ENCODE measurements at regions not wholly inside any gene's neighbourhood (a gene's known extent, or its start where the extent isn't known, plus 50 kb on each side); places are given as distances from the start of the nearest gene placed in this dataset.
"Not testable (repeated sequence)": the region's sequence is repeated elsewhere in the genome, so short reads cannot be mapped to it uniquely, and the experiment has no call there.

GRCh38 chr6:141869509-141869908 lies 263.2 kb upstream of the GJE1 start:
- not testable (repeated sequence) for ATAC-seq (ENCODE audit: low read depth in 2 of 2)

DNA sequence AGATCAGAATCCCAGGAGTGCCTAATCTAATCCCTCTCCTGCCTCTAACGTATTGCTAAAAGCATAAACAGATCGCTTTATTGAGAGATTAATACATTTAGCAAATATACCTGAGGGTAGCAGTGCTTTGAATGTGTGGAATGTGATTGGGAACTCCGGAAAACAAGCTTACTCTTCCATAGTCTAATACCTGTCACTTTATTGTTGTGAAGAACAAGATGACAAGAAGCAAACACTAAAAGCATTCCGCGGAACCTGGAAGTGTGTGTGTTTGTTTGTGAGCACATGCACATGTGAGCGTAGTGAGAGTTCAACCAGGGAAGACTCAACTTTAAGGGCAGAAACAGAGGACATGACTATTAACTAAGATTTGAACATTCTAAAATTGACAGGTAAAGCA lies 265.0 kb upstream of the GJE1 start:
- no peaks in the 10 kb centered on the region for H3K27me3 Mint-ChIP-seq
- Histone ChIP-seq H3K27me3 (ENCODE audit: control insufficient read depth, insufficient read depth, low read length) (no peaks in the 10 kb centered on the region), H3K27ac (ENCODE audit: insufficient read depth, low read length, poor library complexity, severe bottlenecking) (no peak overlapping the region), H3K4me3 (ENCODE audit: low read depth, low read length) (no peak overlapping the region), H3K36me3 (ENCODE audit: control insufficient read depth, insufficient read depth, low read length) (no peaks in the 10 kb centered on the region), H3K9me3 (ENCODE audit: control insufficient read depth in 2 of 2, low read length in 2 of 2) (no peaks in the 10 kb centered on the region), H3K4me1 (ENCODE audit: control insufficient read depth, insufficient read depth, low read length, poor library complexity, severe bottlenecking) (no peaks in the 10 kb centered on the region)
- peaks cover 5% of the 10 kb centered on the region for H3K36me3 Mint-ChIP-seq
- DNase-seq (no peak), ATAC-seq (ENCODE audit: low read depth in 2 of 2) (no peak)
- H3K27ac Mint-ChIP-seq: no peak overlapping the region
- peaks cover 0 to 3% (median 1%) of the 10 kb centered on the region in 7 donors for H3K9me3 Mint-ChIP-seq
- H3K4me3 Mint-ChIP-seq: no peak overlapping the region
- H3K4me1 Mint-ChIP-seq: peaks cover 0 to 2% (median 0%) of the 10 kb centered on the region in 4 donors

More at GRCh38 chr6:141869509-141869908, 263.2 kb upstream of the GJE1 start:
- H3K27ac ChIP-seq (ENCODE audit: insufficient read depth, low read length, poor library complexity, severe bottlenecking); H3K9me3 Mint-ChIP-seq; H3K27me3 ChIP-seq (ENCODE audit: control insufficient read depth, insufficient read depth, low read length); H3K4me1 Mint-ChIP-seq; H3K27ac Mint-ChIP-seq; H3K4me1 ChIP-seq (ENCODE audit: control insufficient read depth, insufficient read depth, low read length, poor library complexity, severe bottlenecking); H3K36me3 Mint-ChIP-seq; H3K36me3 ChIP-seq (ENCODE audit: control insufficient read depth, insufficient read depth, low read length); DNase-seq; H3K4me3 ChIP-seq (ENCODE audit: low read depth, low read length); H3K4me3 Mint-ChIP-seq; H3K9me3 ChIP-seq (ENCODE audit: control insufficient read depth in 2 of 2, low read length in 2 of 2); H3K27me3 Mint-ChIP-seq: not testable (repeated sequence)

GRCh38 chr6:141866731-141867497 lies 265.8 kb upstream of the GJE1 start:
- Histone ChIP-seq H3K9me3 (ENCODE audit: control insufficient read depth in 2 of 2, low read length in 2 of 2) (no peaks in the 10 kb centered on the region), H3K4me3 (ENCODE audit: low read depth, low read length) (no peak overlapping the region), H3K27ac (ENCODE audit: insufficient read depth, low read length, poor library complexity, severe bottlenecking) (no peak overlapping the region), H3K27me3 (ENCODE audit: control insufficient read depth, insufficient read depth, low read length) (no peaks in the 10 kb centered on the region), H3K36me3 (ENCODE audit: control insufficient read depth, insufficient read depth, low read length) (no peaks in the 10 kb centered on the region), H3K4me1 (ENCODE audit: control insufficient read depth, insufficient read depth, low read length, poor library complexity, severe bottlenecking) (no peaks in the 10 kb centered on the region)
- Mint-ChIP-seq H3K27ac (peak overlapping the region in 1 of 3 donors; percentile 10), H3K27me3 (no peaks in the 10 kb centered on the region), H3K9me3 (peaks cover 0 to 3% (median 1%) of the 10 kb centered on the region in 7 donors), H3K4me3 (no peak overlapping the region), H3K36me3 (no peaks in the 10 kb centered on the region), H3K4me1 (peaks cover 0 to 2% (median 0%) of the 10 kb centered on the region in 4 donors)
- ATAC-seq (ENCODE audit: low read depth in 2 of 2) (no peak), DNase-seq (no peak)

- DNase-seq (no peak), ATAC-seq (ENCODE audit: low read depth in 2 of 2) (no peak)
- Histone ChIP-seq H3K9me3 (ENCODE audit: control insufficient read depth in 2 of 2, low read length in 2 of 2) (no peaks in the 10 kb centered on the region), H3K27ac (ENCODE audit: insufficient read depth, low read length, poor library complexity, severe bottlenecking) (no peak overlapping the region), H3K36me3 (ENCODE audit: control insufficient read depth, insufficient read depth, low read length) (no peaks in the 10 kb centered on the region), H3K4me3 (ENCODE audit: low read depth, low read length) (no peak overlapping the region), H3K27me3 (ENCODE audit: control insufficient read depth, insufficient read depth, low read length) (no peaks in the 10 kb centered on the region), H3K4me1 (ENCODE audit: control insufficient read depth, insufficient read depth, low read length, poor library complexity, severe bottlenecking) (peaks cover 29% of the 10 kb centered on the region)
- H3K27me3 Mint-ChIP-seq: no peaks in the 10 kb centered on the region
- H3K9me3 Mint-ChIP-seq: peaks cover 0 to 9% (median 1%) of the 10 kb centered on the region in 7 donors
- peaks cover 4% of the 10 kb centered on the region for H3K36me3 Mint-ChIP-seq
- peak overlapping the region in 1 of 3 donors; percentile 43 for H3K27ac Mint-ChIP-seq
- peaks cover 14 to 42% (median 35%) of the 10 kb centered on the region in 4 donors for H3K4me1 Mint-ChIP-seq
- H3K4me3 Mint-ChIP-seq: no peak overlapping the region
Measured at GRCh38 chr6:141851063-141851462, 281.7 kb upstream of the GJE1 start.

DNA sequence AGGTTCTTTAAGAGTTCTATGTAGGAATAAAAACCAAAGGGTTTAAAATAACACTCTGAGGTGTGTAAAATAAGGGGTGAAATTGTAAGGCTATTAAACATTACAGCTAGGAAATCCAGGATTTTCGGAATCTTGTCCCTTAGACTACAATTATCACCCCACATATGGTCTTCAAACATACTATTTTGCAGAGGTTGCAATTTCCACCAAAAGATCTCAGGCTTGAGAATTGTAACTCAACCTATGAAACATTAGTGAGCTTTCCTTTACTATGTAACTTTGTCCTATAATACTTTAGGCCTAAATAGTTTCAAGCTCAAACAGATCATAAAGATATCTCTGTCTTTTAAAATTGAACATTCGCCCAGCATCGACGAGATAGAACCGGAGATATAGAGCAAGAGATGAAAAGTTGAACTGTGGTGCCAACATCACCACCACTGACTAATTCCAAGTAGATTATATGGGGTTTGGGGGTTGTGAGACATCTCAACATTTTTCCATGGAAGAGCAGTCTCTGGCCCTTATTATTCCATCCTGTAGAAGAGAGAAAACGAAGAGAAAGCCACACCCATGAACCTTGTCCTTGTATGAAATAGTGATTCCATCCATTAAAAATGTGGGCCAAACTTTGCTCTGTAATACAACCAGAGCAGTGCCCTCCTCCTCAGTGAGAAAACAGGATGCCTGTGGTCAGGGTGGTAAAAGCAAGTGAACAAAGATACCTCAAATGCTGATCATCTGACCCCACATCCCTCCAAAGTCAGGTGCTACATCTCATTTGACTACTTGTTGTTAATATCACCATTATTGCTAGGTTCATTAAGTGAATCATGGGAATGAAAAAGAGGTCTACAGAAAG lies 284.5 kb upstream of the GJE1 start:
- DNase-seq: peak; percentile 9 to 81 (median 69)
- peak overlapping the region; percentile 81 to 88 (median 87) for H3K27ac Mint-ChIP-seq
- H3K27me3 ChIP-seq (ENCODE audit: control insufficient read depth, insufficient read depth, low read length): no peaks in the 10 kb centered on the region
- no peaks in the 10 kb centered on the region for H3K9me3 ChIP-seq (ENCODE audit: control insufficient read depth in 2 of 2, low read length in 2 of 2)
- peak overlapping the region; percentile 27 for H3K4me3 ChIP-seq (ENCODE audit: low read depth, low read length)
- H3K9me3 Mint-ChIP-seq: peaks cover 0 to 4% (median 2%) of the 10 kb centered on the region in 7 donors
- peak overlapping the region; percentile 17 to 62 (median 52) for H3K4me3 Mint-ChIP-seq
- no peaks in the 10 kb centered on the region for H3K36me3 ChIP-seq (ENCODE audit: control insufficient read depth, insufficient read depth, low read length)
- peak; percentile 81 to 93 for ATAC-seq (ENCODE audit: low read depth in 2 of 2)
- peaks cover 14 to 51% (median 35%) of the 10 kb centered on the region in 4 donors for H3K4me1 Mint-ChIP-seq
- H3K4me1 ChIP-seq (ENCODE audit: control insufficient read depth, insufficient read depth, low read length, poor library complexity, severe bottlenecking): peaks cover 31% of the 10 kb centered on the region
- peaks cover 2% of the 10 kb centered on the region for H3K36me3 Mint-ChIP-seq
- H3K27me3 Mint-ChIP-seq: no peaks in the 10 kb centered on the region
- H3K27ac ChIP-seq (ENCODE audit: insufficient read depth, low read length, poor library complexity, severe bottlenecking): peak overlapping the region; percentile 68

- Mint-ChIP-seq H3K27me3 (no peaks in the 10 kb centered on the region), H3K4me3 (peak overlapping the region in 3 of 4 donors; percentile 2 to 28 (median 8)), H3K27ac (peak overlapping the region; percentile 64 to 87 (median 81)), H3K4me1 (peaks cover 14 to 51% (median 35%) of the 10 kb centered on the region in 4 donors), H3K9me3 (peaks cover 0 to 5% (median 2%) of the 10 kb centered on the region in 7 donors), H3K36me3 (peaks cover 2% of the 10 kb centered on the region)
- no peaks in the 10 kb centered on the region for H3K36me3 ChIP-seq (ENCODE audit: control insufficient read depth, insufficient read depth, low read length)
- H3K9me3 ChIP-seq (ENCODE audit: control insufficient read depth in 2 of 2, low read length in 2 of 2): no peaks in the 10 kb centered on the region
- peak overlapping the region; percentile 30 for H3K4me3 ChIP-seq (ENCODE audit: low read depth, low read length)
- peaks cover 31% of the 10 kb centered on the region for H3K4me1 ChIP-seq (ENCODE audit: control insufficient read depth, insufficient read depth, low read length, poor library complexity, severe bottlenecking)
- peak overlapping the region; percentile 68 for H3K27ac ChIP-seq (ENCODE audit: insufficient read depth, low read length, poor library complexity, severe bottlenecking)
- H3K27me3 ChIP-seq (ENCODE audit: control insufficient read depth, insufficient read depth, low read length): no peaks in the 10 kb centered on the region
- ATAC-seq (ENCODE audit: low read depth in 2 of 2): no peak
- peak in 2 of 3 donors; percentile 8 to 13 for DNase-seq
Measured at GRCh38 chr6:141846639-141847038, 286.1 kb upstream of the GJE1 start.

DNA sequence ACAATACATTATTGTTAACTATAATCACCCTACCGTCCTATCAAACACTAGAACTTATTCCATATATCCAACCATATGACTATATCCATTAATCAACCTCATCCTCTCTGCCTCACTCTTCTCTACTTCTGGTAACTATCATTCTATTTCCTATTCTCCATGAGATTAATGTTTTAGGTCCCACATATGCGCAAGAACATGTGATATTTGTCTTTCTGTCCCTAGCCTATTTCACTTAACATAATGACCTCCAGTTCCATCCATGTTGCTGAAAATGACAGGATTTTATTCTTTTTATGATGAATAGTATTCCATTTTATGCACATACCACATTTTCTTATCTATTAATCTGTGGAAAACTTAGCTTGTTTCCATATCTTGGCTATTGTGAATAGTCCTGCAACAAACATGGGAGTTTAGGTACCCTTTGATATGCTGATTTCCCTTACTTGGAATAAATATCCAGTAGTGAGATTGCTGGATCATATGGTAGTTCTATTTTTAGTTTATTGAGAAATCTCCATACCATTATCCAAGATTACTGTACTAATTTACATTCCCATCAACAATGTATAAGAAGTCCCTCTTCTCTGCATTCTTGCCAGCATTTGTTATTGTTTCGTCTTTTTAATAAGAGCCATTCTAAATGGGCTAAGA lies 289.4 kb upstream of the GJE1 start:
- DNase-seq (no peak), ATAC-seq (ENCODE audit: low read depth in 2 of 2) (no peak)
- Histone ChIP-seq H3K9me3 (ENCODE audit: control insufficient read depth in 2 of 2, low read length in 2 of 2) (no peaks in the 10 kb centered on the region), H3K4me3 (ENCODE audit: low read depth, low read length) (no peak overlapping the region), H3K27ac (ENCODE audit: insufficient read depth, low read length, poor library complexity, severe bottlenecking) (no peak overlapping the region), H3K36me3 (ENCODE audit: control insufficient read depth, insufficient read depth, low read length) (no peaks in the 10 kb centered on the region), H3K4me1 (ENCODE audit: control insufficient read depth, insufficient read depth, low read length, poor library complexity, severe bottlenecking) (peaks cover 18% of the 10 kb centered on the region), H3K27me3 (ENCODE audit: control insufficient read depth, insufficient read depth, low read length) (no peaks in the 10 kb centered on the region)
- Mint-ChIP-seq H3K27ac (peak overlapping the region in 1 of 3 donors; percentile 1), H3K9me3 (peaks cover 0 to 5% (median 2%) of the 10 kb centered on the region in 7 donors), H3K27me3 (no peaks in the 10 kb centered on the region), H3K36me3 (peaks cover 2% of the 10 kb centered on the region), H3K4me1 (peaks cover 4 to 31% (median 20%) of the 10 kb centered on the region in 4 donors), H3K4me3 (no peak overlapping the region)

Measured in CD4-positive, CD25-positive, alpha-beta regulatory T cell (primary cell).